ENCODE measurements at regions not wholly inside any gene's neighbourhood (a gene's known extent, or its start where the extent isn't known, plus 50 kb on each side); places are given as distances from the start of the nearest gene placed in this dataset.

- no peak overlapping the region for H3K4me3 ChIP-seq (ENCODE audit: low read depth, low read length)
- no peak for DNase-seq
- H3K27me3 ChIP-seq (ENCODE audit: insufficient read depth, low read depth, severe bottlenecking), result peaks cover 63% of the 10 kb centered on the region
- H3K9me3 ChIP-seq (ENCODE audit: severe bottlenecking), result no peaks in the 10 kb centered on the region
- no peak overlapping the region for H3K27ac ChIP-seq
- no peaks in the 10 kb centered on the region for H3K36me3 ChIP-seq
- TF ChIP-seq CTCF (IDR thresholded peaks at IDR 0.05; ENCODE audit: low read depth, low read length), result no peak
These were observed 60.6 kb downstream of the DRD1 start for GRCh38 chr5:175383350-175383749.

- no peaks in the 10 kb centered on the region for H3K9me3 ChIP-seq (ENCODE audit: severe bottlenecking)
- H3K27me3 ChIP-seq (ENCODE audit: insufficient read depth, low read depth, severe bottlenecking), result peaks cover 66% of the 10 kb centered on the region
- no peak for TF ChIP-seq CTCF (IDR thresholded peaks at IDR 0.05; ENCODE audit: low read depth, low read length)
- H3K4me3 ChIP-seq (ENCODE audit: low read depth, low read length), result no peak overlapping the region
- H3K27ac ChIP-seq, result no peak overlapping the region
- no peak for DNase-seq
- no peaks in the 10 kb centered on the region for H3K36me3 ChIP-seq
These were observed 61.8 kb downstream of the DRD1 start for GRCh38 chr5:175382171-175382570.

GRCh38 chr5:175381130-175381529, 62.9 kb downstream of the DRD1 start:
- no peak for TF ChIP-seq CTCF (IDR thresholded peaks at IDR 0.05; ENCODE audit: low read depth, low read length)
- no peaks in the 10 kb centered on the region for H3K36me3 ChIP-seq
- no peaks in the 10 kb centered on the region for H3K9me3 ChIP-seq (ENCODE audit: severe bottlenecking)
- DNase-seq, result no peak
- no peak overlapping the region for H3K27ac ChIP-seq
- no peak overlapping the region for H3K4me3 ChIP-seq (ENCODE audit: low read depth, low read length)
- peaks cover 65% of the 10 kb centered on the region for H3K27me3 ChIP-seq (ENCODE audit: insufficient read depth, low read depth, severe bottlenecking)

- H3K27me3 ChIP-seq (ENCODE audit: insufficient read depth, low read depth, severe bottlenecking), result peaks cover 65% of the 10 kb centered on the region
- no peak for TF ChIP-seq CTCF (IDR thresholded peaks at IDR 0.05; ENCODE audit: low read depth, low read length)
- no peak overlapping the region for H3K4me3 ChIP-seq (ENCODE audit: low read depth, low read length)
These were observed 63.3 kb downstream of the DRD1 start for GRCh38 chr5:175380701-175381100.

GRCh38 chr5:175379867-175380266, 64.1 kb downstream of the DRD1 start:
- Histone ChIP-seq H3K9me3 (ENCODE audit: severe bottlenecking) (no peaks in the 10 kb centered on the region), H3K36me3 (no peaks in the 10 kb centered on the region), H3K27ac (no peak overlapping the region), H3K27me3 (ENCODE audit: insufficient read depth, low read depth, severe bottlenecking) (peaks cover 65% of the 10 kb centered on the region), H3K4me3 (ENCODE audit: low read depth, low read length) (no peak overlapping the region)
- DNase-seq, result no peak
- TF ChIP-seq CTCF (IDR thresholded peaks at IDR 0.05; ENCODE audit: low read depth, low read length), result no peak

More at GRCh38 chr5:175380701-175381100, 63.3 kb downstream of the DRD1 start:
- Histone ChIP-seq H3K27ac (no peak overlapping the region), H3K9me3 (ENCODE audit: severe bottlenecking) (no peaks in the 10 kb centered on the region), H3K36me3 (no peaks in the 10 kb centered on the region)
- no peak for DNase-seq

GRCh38 chr5:175378444-175379028, 65.4 kb downstream of the DRD1 start:
- Histone ChIP-seq H3K9me3 (ENCODE audit: severe bottlenecking) (no peaks in the 10 kb centered on the region), H3K27ac (no peak overlapping the region), H3K27me3 (ENCODE audit: insufficient read depth, low read depth, severe bottlenecking) (peaks cover 70% of the 10 kb centered on the region), H3K36me3 (no peaks in the 10 kb centered on the region), H3K4me3 (ENCODE audit: low read depth, low read length) (no peak overlapping the region)
- DNase-seq, result no peak
- TF ChIP-seq CTCF (IDR thresholded peaks at IDR 0.05; ENCODE audit: low read depth, low read length), result no peak
